ENCODE measurements at regions not wholly inside any gene's neighbourhood (a gene's known extent, or its start where the extent isn't known, plus 50 kb on each side); places are given as distances from the start of the nearest gene placed in this dataset.

GRCh38 chr4:74534121-74534520 lies 89.2 kb downstream of the AREG start:
- TF ChIP-seq CTCF (IDR thresholded peaks at IDR 0.05), result no peak
- no peak for TF ChIP-seq EP300 (IDR thresholded peaks at IDR 0.05)
- TF ChIP-seq POLR2A (IDR thresholded peaks at IDR 0.05), result no peak
